Colonic mucosa (tissue), 4 donors: ENCODE measurements at regions not wholly inside any gene's neighbourhood (a gene's known extent, or its start where the extent isn't known, plus 50 kb on each side); places are given as distances from the start of the nearest gene placed in this dataset.

Experiments used
- DNase-seq: peaks from one replicate; pipeline ENCODE4 v3.0.0-alpha.2; 2020
- H3K27ac ChIP-seq: fragments of 200-600 bp; one replicate; pipeline ENCODE4 v1.8.0; 2021
- H3K27me3 ChIP-seq: fragments of 200-600 bp; one replicate; pipeline ENCODE4 v1.8.0; 2021
- H3K36me3 ChIP-seq: fragments of 200-600 bp; one replicate; pipeline ENCODE4 v1.8.0; 2021
- H3K4me1 ChIP-seq: fragments of 200-600 bp; one replicate; pipeline ENCODE4 v1.8.0; 2021; ENCODE audit warnings: mild to moderate bottlenecking
- H3K4me3 ChIP-seq: fragments of 200-600 bp; one replicate; pipeline ENCODE4 v1.8.0; 2021
- H3K9ac ChIP-seq, 2 donors: one replicate each; pipeline ENCODE4 v1.7.0; 2013; ENCODE audit warnings: control low read depth in 2 of 2, low read depth in 2 of 2, low read length in 2 of 2
- H3K9me3 ChIP-seq: fragments of 200-600 bp; one replicate; pipeline ENCODE4 v1.8.0; 2021
- CTCF ChIP-seq: fragments of 200-600 bp; IDR thresholded peaks from one replicate; pipeline ENCODE4 v1.8.0; 2022; ENCODE audit warnings: antibody characterized with exemption, mild to moderate bottlenecking
- intact Hi-C: fragments of 100-400 bp; cut with DNase I; formaldehyde crosslinking; loops from one replicate; pipeline ENCODE4 v1.14.1; 2022
- donor health status: healthy.
- donor health status: DM: no; HTN: no; CAD: no.
- donor health status: DM: no; HTN: no; CAD: no.

- Histone ChIP-seq H3K27me3 (no peaks in the 10 kb centered on the region), H3K27ac (no peak overlapping the region), H3K4me1 (no peaks in the 10 kb centered on the region), H3K36me3 (no peaks in the 10 kb centered on the region), H3K9ac (no peak overlapping the region), H3K4me3 (no peak overlapping the region), H3K9me3 (no peaks in the 10 kb centered on the region)
- intact Hi-C loops, result no loop called here
- DNase-seq, result no peak
- TF ChIP-seq CTCF, result no peak
These were observed 502.0 kb downstream of the GBA3 start for GRCh38 chr4:23194751-23195150.

DNA sequence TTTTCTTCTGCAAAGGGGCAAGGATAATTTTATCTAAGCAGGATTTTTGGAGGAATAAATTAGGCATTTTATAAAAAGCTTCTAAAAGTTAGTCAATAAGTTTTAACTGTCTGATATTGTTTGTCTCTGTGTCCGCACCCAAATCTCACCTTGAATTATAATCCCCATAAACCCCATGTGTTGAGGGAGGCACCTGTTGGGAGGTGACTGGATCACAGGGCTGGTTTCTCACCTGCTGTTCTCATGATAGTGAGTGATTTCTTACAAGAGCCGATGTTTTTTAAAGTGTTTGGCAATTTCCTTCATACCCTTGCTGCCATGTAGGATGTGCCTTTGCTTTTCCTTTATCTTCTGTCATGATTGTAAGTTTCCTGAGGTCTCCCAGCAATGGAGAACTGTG, 481.4 kb downstream of the GBA3 start:
- Histone ChIP-seq H3K27ac (no peak overlapping the region), H3K9me3 (no peaks in the 10 kb centered on the region), H3K27me3 (no peaks in the 10 kb centered on the region), H3K36me3 (no peaks in the 10 kb centered on the region), H3K4me1 (no peaks in the 10 kb centered on the region), H3K9ac (no peak overlapping the region), H3K4me3 (no peak overlapping the region)
- no peak for TF ChIP-seq CTCF
- intact Hi-C loops, result no loop called here
- no peak for DNase-seq

- H3K9me3 ChIP-seq, result no peaks in the 10 kb centered on the region
- no peak overlapping the region for H3K4me3 ChIP-seq
- H3K9ac ChIP-seq, result no peak overlapping the region
- H3K4me1 ChIP-seq, result no peaks in the 10 kb centered on the region
- H3K27me3 ChIP-seq, result no peaks in the 10 kb centered on the region
- DNase-seq, result no peak
- intact Hi-C loops, result no loop called here
- no peak overlapping the region for H3K27ac ChIP-seq
- TF ChIP-seq CTCF, result no peak
- no peaks in the 10 kb centered on the region for H3K36me3 ChIP-seq
These were observed 479.2 kb downstream of the GBA3 start for GRCh38 chr4:23171976-23172375.

GRCh38 chr4:23169608-23170311, 477.0 kb downstream of the GBA3 start:
- no peaks in the 10 kb centered on the region for H3K9me3 ChIP-seq
- no peak overlapping the region for H3K9ac ChIP-seq
- intact Hi-C loops, result no loop called here
- H3K36me3 ChIP-seq, result no peaks in the 10 kb centered on the region
- no peak for TF ChIP-seq CTCF
- no peak for DNase-seq
- no peaks in the 10 kb centered on the region for H3K27me3 ChIP-seq
- H3K4me3 ChIP-seq, result no peak overlapping the region
- H3K4me1 ChIP-seq, result no peaks in the 10 kb centered on the region
- no peak overlapping the region for H3K27ac ChIP-seq

DNA sequence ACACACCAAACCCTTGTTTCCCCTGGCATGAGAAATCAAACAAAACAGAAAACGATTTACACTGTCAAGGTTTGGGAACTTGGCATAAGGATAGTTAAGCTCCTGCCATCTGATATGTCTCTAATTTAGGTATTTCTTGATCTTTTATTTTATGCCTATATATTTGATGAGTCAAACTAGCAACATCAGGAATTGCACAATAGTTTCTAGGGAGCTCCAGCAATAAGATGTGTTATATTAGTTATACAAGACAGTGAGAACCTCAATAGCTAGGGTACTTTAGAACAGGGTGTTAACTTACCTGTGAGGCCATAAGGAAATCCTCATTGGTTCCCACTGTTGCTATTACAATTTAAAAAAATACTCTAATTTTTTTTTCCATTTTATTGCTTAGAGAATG, 474.2 kb downstream of the GBA3 start:
- Histone ChIP-seq H3K4me3 (no peak overlapping the region), H3K27me3 (no peaks in the 10 kb centered on the region), H3K4me1 (no peaks in the 10 kb centered on the region), H3K27ac (no peak overlapping the region), H3K9me3 (no peaks in the 10 kb centered on the region), H3K9ac (no peak overlapping the region), H3K36me3 (no peaks in the 10 kb centered on the region)
- intact Hi-C loops, result no loop called here
- no peak for TF ChIP-seq CTCF
- DNase-seq, result no peak
